HG02610 (cell line): ENCODE measurements at regions not wholly inside any gene's neighbourhood (a gene's known extent, or its start where the extent isn't known, plus 50 kb on each side); places are given as distances from the start of the nearest gene placed in this dataset.
"Not testable (repeated sequence)": the region's sequence is repeated elsewhere in the genome, so short reads cannot be mapped to it uniquely, and the experiment has no call there.

ENCODE experiments used
- ATAC-seq: cut with Tn5 transposase; IDR thresholded peaks from one replicate; pipeline ENCODE4 v1.9.1; 2021; ENCODE audit warnings: mild to moderate bottlenecking, moderate library complexity; ENCODE audit not compliant: unreplicated experiment

DNA sequence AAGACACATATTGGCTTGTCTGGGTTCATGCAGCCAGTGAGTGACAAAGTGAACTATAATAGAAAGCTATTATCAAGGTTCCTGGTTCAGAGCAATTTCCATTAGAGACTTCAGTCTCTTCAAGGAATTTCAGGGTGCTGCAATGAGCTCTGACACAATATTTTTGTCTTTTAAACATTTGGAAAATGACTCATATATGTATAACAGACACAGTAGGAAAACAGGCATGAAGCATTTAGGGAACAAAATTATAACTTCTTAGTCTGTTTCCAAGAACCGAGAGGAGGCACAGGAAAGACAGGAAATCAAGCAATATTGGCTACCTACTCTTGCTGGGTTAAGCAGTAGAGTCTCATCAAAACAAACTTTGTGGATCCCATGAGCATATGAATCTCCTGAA is 170.4 kb downstream of the PTPRC start:
- no peak for ATAC-seq

DNA sequence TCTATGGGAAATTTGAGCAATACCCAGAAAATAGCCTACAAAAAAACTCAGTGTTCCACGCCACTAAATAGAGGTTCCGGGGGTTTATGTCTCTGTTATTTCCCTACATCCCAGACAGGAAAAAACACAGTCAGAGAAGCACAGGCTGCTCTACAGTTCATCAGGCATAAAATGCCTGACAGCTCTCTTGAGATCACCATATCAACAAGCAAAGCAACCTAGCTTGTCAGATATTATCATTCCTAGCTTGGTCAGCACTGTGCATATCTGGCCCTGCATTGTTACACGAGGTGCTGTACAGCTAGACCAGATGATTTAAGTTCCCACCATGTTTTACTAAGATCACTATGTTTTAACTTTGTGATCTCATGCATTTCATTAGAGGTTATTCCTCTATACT is 172.6 kb downstream of the PTPRC start:
- no peak for ATAC-seq

DNA sequence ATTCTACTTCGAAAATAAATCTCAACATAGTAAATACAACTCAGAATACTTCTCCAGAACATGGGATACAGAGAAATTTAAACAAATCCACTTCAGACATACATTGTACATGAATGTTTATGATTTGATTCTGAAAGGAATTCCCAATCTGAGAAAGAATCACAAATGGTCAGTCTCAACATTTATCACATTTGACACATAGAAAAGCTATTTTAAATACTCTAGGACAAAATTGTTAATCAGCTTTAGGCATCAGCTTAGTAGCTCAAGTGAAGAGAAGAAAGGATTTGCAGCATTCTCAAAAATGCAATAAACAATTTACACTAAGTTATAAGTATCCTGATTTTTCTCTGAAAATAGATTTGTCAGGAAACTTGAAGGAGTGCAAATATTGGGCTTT is 184.8 kb downstream of the PTPRC start:
- no peak for ATAC-seq

DNA sequence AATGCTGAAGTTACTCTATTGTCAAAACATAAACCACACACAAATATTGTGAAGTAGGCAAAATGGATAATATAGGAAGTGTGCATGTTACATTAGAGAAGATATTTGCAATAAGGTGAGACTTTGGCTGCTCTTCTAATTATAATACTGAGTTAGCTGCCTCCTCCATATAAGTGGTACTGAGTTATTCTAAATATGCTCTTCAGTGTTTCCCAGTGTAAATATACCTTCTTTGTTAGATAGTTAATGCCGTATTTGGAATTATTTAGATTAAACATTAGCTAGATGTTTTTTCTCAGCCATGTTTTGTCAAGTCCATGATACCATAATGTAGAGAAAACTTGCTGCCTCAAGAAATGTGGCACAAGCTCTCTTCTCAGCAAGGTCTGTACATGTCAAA is 186.4 kb downstream of the PTPRC start:
- no peak for ATAC-seq

DNA sequence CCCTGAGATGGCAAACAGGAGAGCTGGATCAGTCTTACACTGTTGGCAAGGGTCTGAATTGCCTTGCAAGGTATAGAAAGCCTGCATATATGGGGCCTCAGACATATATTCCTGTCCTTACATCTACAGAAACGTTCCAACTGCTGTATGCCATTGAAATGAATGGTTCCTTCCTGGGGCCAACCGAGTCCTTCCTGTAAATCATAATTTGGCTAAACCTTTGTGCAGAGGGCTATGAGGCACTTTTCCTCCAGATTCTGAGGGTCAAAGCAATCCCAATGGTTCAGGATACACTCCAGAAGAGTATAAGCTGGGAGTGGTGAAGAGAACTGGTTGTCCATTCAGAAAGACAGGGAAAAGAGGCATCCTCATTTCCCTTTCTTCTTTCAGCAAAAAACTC is 190.5 kb downstream of the PTPRC start:
- no peak for ATAC-seq

DNA sequence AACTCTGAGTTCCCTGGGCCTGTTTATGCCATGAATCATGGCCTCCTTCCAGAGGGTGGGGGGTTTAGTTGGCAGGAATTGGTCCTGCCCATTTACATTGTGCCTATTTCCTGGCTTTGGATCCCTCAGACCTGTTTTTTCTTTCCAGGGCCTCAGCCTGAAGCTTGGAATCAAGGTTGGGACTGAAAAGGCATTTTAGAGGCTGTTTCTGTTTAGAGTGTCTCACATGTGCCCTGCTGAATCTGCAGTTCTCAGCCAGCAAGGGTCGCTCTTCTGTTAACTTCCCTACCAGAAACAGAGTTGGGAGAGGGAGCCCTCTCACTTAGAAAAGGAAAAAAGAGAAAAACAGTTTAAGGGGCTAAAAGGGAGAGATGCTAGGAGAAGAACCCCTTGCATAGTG is 191.1 kb downstream of the PTPRC start:
- no peak for ATAC-seq

DNA sequence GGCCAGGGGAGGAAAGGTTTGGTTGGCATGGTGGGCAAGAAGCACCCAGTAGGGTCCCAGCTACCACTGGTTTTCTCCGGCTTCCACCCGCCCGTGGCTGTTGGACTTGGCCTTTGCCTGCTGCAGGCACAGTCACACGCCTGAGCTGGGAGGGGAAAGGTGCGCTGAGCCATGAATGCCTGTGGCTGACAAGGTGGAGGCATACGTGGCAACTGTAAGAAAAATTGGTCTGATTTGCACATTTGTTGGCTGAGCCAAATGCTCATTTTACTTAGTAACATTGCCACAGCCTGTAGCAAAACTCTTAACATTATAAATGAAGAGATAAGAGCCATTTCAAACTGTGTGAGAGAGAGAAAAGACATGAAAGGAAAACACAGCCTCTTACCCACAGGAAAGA is 191.6 kb downstream of the PTPRC start:
- ATAC-seq: no peak

DNA sequence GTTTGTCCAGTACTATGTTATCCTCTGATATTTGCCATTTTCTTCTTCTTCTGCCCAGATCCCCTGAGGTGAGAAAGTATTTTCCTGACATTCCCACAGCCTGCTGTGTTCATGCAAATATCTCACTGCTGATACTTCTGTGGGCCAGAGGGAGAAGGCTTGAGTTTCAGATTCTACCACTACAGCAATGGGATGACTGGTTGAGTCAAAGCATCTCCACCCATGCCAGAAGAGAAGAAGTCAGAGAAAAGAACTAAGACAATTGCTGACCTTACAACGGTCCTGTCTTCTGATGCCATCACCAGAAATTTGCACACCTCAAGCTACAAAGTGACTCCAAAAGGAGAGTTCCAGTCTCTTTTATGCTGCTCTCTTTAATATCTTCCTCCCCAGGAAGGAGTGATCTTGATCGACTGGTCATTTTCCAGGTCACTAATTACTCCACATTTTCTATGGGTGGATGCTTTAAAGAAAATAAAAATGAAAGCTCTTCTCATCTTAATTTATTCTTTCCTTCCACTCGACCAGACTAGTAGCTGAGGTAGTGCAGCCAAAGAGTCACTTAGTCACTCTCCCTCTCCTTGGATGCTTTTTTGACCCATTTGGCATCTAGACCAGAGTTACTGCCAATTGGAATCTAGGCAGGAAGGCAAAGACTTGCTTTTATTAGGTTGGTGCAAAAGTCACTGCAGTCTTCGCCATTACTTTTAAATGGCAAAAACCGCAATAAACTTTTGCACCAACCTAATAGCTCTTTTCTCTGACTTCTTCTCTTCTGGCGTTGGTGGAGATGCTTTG is 195.1 kb downstream of the PTPRC start:
- ATAC-seq: peak; percentile 55

DNA sequence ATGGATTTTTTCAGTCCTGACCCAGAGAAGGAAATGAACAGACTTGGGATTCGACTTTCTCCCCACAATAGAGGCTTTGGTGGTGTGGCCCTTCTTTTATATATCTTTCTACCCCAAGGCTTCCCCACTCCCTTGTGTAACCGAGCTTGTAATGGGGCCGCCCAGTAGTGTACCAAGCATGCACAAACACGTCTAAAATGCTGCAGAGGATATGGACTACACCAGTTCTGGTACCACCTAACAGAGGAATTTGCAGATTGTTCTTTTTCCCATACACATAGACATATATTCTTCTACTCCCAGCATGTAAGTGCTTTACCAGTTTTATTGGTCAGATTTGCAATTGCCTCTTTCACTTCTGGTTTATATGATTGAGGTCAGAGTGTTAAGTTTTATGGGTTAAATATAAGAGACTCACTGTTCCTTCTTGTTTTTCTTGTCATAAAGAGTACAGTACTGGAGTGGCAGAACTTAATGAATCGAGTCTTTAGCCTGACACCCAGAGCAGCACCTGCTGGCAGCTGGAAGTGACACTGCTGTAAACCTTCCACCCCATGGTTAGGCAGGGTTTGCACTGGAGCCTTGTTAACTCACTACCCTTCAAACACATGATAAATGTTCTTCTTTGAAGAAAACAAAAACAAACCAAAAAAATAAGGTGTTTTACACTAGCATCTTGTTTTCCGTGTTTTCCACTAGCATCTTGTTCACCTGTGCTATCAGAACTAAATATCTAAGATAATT is 198.6 kb downstream of the PTPRC start:
- peak; percentile 37 for ATAC-seq

DNA sequence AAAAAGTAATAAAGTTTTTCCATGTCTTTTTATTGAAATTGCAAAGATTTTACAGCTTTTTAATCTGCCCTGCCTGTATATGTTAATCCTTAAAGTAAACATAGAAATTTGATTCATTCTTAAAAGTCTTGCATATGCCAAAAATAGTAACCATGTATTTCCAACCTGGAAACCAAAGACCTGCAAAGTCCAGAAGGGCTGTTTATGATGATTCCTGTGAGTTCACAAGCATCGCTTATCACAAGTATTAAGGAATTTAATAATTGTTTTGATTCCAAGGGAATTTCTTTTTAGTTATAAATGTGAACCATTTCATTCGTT is 199.1 kb downstream of the PTPRC start:
- no peak for ATAC-seq

DNA sequence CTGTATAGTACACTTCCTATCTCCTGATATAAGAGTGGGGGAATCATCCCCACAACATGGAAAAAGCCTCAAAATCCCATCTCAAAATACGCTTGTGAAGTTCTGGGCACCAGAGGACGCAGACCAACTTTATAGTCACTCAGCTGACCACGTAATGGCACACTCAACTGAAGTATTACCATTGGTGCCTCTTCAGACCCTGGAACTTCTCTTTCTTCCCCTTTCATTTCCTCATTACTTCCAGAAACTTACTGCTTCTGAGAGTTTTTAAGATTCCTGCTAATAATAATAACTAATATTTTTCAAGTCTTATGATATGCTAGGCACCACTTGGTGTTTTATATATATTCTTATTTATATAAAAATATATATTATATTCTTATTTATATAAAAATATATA is 202.6 kb downstream of the PTPRC start:
- ATAC-seq: no peak

DNA sequence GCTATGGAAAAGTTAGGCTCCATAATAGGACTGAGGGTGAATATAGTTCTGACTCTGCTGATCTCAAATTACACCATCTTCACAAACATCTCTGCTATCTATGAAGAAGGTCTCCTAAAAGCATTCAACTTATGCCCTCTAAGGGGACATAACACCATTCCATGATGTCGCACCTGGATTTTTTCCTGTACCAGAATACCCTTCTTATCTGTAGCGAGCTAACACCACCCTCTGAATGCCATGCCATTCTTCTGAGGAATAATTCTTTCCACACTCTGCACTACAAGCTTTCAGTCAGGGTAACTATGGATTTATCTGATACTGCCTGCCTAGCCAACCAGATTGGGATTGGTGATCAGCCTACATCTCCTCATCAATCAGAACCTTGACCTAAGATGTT is 203.8 kb downstream of the PTPRC start:
- no peak for ATAC-seq

DNA sequence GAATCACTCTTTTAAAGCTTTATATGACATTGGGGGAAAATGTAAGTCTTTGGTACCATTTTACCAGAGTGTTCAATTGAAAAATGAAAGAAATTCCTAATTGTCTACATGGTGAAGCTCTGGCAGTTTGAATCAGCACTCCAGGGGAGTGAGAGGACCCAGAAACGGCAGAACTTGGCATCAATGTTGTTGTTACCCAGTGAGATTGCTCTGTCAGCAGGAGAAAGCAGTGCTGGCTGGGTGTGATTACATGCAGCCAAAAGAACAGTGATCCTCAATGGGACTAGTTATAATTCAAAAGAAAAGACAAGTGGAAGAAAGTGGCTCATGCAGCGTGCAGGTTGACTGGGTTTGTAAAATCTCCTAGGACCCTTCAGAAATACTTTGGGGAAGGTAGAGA is 206.4 kb downstream of the PTPRC start:
- no peak for ATAC-seq

DNA sequence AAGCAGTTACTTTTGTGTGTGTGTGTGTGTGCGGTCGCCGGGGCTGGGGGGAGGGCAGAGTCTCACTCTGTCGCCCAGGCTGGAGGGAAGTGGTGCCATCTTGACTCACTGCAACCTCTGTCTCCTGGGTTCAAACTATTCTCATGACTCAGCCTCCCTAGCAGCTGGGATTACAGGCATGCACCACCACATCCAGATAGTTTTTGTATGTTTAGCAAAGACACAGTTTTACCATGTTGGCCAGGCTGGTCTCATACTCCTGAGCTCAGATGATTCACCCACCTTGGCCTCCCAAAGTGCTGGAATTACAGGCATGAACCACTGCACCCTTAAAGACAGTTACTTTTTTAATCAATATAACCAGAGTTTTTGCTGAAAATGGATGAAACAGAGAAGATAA is 207.0 kb downstream of the PTPRC start:
- ATAC-seq: no peak

DNA sequence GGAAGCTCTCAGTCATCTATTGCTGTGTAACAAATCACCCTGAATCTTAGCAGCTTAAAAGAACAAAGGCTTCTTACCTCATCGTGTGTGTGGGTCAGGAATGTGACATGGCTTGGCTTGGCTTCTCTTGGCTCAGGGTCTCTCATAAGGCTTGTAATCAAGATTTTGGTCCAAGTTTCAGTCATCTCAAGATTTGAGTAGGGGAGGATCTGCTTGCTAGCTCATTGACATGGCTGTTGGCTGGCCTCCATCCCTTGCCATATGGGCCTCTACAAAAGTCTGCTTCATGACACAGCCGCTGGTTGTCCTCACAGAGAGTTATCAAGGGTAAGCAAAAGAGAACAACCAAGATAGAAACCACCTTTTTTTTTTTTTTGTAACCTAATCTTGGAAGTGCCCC is 207.7 kb downstream of the PTPRC start:
- no peak for ATAC-seq

DNA sequence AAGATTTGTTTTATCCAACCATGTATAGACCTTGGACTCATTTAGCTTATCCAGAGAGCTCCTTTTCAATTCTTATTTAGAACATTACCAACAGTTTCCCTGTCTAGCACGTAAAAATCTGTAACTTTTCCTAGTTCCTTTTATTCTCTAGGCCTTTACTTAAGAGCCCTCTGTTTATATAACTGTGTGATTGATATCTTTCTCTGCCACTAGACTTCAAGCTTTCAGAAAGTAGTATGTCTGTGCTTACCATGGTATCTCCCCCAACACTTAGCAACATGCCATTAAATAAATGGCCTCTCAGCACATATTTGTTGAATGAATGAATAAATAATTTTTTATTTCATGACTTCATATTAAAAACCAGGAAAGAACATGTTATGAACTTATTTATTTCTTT is 209.4 kb downstream of the PTPRC start:
- ATAC-seq: no peak

DNA sequence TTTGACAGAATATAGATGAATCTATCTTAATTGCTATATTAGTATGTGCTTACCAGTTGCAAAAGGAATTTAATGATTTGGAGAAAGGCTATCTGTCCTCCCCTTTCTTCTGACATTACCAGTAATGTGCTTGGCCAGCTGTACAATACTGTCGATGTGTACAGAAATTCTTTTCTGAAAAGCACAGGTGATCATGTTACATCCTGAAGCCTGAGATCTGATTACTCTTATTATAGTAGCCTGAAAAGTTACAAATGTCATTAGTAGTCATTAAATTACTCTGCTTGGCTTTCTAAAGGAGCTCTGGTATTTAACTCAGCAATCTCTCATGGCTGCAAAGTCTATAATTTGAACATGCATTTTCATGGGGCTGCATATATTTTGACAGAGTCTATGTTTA is 209.8 kb downstream of the PTPRC start:
- no peak for ATAC-seq

DNA sequence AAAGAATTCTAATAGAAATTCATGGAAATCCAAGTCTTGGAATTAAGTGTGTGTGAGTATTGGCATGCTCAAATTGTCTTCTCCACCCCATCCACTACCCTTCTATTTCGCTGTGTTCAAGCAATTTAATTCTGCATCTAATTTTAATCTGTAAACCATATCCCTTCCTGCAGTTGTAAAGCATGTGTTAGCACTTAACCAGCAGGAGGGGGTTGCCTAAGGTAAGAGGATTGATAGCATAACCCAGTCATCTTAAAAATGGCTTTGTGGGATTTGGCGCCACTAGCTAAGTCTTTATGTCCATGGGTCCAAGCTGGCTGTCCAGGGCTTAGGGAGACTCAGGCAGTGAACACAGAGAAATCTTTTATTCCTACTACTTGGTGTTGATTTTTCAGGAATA is 210.3 kb downstream of the PTPRC start:
- no peak for ATAC-seq

DNA sequence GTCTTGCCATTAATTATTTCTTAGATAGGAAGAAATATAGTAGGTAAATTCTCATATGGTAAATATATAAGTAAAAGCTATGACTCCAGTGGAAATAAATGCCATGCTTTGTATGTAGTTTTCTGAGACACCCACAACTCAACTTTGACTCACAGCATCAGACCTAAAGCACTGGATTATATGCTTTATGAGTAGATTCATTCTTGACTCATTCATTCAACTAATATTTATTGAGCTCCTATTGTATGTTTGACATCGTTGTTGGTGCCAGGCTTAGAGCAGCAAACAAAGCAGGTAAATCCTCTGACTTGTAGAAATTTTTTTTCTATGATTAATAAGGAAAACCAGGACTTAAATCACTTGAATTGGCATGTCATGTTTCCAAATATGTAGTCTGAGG is 211.4 kb downstream of the PTPRC start:
- ATAC-seq: no peak

DNA sequence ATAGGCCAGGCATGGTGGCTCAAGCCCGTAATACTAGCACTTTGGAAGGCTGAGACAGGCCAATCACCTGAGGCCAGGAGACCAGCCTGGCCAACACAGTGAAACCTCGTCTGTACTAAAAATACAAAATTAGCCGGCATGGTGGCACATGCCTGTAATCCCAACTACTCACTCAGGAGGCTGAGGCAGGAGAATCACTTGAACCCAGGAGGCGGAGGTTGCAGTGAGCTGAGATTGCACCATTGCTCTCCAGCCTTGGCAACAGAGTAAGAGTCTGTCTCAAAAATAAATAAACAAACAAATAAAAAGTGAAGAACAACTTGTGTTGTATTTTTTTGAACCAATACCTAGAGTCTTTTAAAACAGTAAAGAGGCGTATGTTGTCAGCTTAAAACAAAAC is 212.1 kb downstream of the PTPRC start:
- not testable (repeated sequence) for ATAC-seq

DNA sequence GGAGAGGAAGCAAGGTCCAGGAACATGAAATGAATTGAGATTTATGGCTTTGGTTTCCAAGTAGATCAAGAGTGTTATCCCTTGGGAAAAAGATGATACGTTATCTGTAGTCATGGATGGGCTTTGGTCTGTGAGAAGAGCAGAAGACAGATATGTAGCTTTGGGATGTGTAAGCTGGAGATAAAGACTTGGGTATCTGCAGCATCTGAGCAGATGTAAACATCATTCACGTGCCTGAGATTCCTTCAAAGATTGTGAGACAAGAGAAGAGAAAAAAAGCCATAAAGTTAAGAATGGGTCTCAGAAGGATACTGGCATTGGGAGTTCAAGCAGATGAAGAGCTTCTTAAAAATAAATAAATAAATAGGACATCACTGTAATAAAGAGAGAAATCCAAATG is 217.8 kb downstream of the PTPRC start:
- ATAC-seq: no peak

DNA sequence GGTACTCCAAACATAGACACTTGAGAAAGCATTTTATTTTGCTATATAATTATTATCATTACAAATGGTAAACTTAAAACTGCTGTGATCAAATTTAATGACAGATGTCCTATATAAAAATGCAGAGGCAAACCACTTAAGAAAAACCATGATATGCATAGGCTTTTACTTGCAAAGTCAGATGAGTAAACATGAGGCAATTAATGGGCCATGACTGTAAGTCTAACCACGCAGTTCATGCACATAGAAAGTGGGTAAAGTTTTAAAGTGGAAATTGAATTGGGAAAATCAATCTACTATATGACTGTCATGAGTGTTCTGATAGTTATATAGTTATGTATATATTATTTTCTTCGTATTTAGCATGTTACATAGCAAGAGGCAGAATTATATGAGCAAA is 219.2 kb downstream of the PTPRC start:
- no peak for ATAC-seq

DNA sequence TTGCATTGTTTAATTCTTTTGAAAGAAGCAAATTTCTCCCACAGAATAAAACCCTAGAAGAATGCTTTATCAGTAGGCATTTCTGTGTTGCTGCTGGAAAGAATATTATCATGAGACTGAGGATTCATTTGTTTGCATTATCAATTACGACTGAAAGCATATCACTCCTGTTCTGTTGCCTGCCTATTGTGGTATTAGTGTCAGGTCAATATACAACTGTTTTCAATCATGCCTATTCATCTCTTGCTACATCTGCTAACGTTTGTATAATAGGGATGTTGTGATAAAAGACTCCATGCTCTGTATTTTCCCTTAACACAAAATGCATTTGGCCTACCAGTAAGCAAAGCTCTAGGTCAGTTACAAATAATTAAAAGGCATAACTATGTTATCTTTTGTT is 221.5 kb downstream of the PTPRC start:
- no peak for ATAC-seq
